OCI-LY1 (cell line): ENCODE measurements at regions not wholly inside any gene's neighbourhood (a gene's known extent, or its start where the extent isn't known, plus 50 kb on each side); places are given as distances from the start of the nearest gene placed in this dataset.

Source experiments
- H2AFZ ChIP-seq: fragments of 200-600 bp; sonication (generic), shearing (Covaris generic); 2 replicates; pipeline ENCODE4 v1.6.0; 2014; ENCODE audit warnings: antibody characterized with exemption, mild to moderate bottlenecking, low read length
- H3F3A ChIP-seq: fragments of 200-600 bp; sonication (generic), shearing (Covaris generic); 2 replicates; pipeline ENCODE4 v1.6.0; 2014; ENCODE audit warnings: mild to moderate bottlenecking, antibody characterized with exemption, low read length, moderate library complexity; ENCODE audit not compliant: insufficient read depth
- H3K27ac ChIP-seq: fragments of 200-600 bp; sonication (generic); 2 replicates; pipeline ENCODE4 v1.5.1; 2014; ENCODE audit warnings: low read length, mixed run types, mild to moderate bottlenecking, low read depth; ENCODE audit not compliant: poor library complexity, severe bottlenecking
- H3K27me3 ChIP-seq: fragments of 200-600 bp; sonication (generic); 2 replicates; pipeline ENCODE4 v1.6.0; 2014; ENCODE audit warnings: antibody characterized with exemption, mild to moderate bottlenecking, low read length, moderate library complexity; ENCODE audit not compliant: insufficient read depth
- H3K36me3 ChIP-seq: fragments of 200-600 bp; sonication (generic); 2 replicates; pipeline ENCODE4 v1.6.1; 2014; ENCODE audit warnings: mild to moderate bottlenecking, antibody characterized with exemption, low read length, moderate library complexity, mixed read lengths; ENCODE audit not compliant: insufficient read depth
- H3K4me1 ChIP-seq: fragments of 200-600 bp; sonication (generic); 2 replicates; pipeline ENCODE4 v1.5.1; 2014; ENCODE audit warnings: mild to moderate bottlenecking, low read length, moderate library complexity; ENCODE audit not compliant: insufficient read depth, severe bottlenecking
- H3K4me2 ChIP-seq: fragments of 200-600 bp; sonication (generic), shearing (Covaris generic); 2 replicates; pipeline ENCODE4 v1.6.1; 2014; ENCODE audit warnings: low read length
- H3K4me3 ChIP-seq: fragments of 200-600 bp; sonication (generic); 2 replicates; pipeline ENCODE4 v1.5.1; 2014; ENCODE audit warnings: low read length, low read depth, mild to moderate bottlenecking, mixed read lengths; ENCODE audit not compliant: poor library complexity, severe bottlenecking
- H3K79me2 ChIP-seq: fragments of 200-600 bp; shearing (Covaris generic); 2 replicates; pipeline ENCODE4 v1.6.1; 2016; ENCODE audit warnings: mixed run types, low read length, mixed read lengths; ENCODE audit not compliant: insufficient read depth
- H3K9ac ChIP-seq: fragments of 200-600 bp; sonication (generic), shearing (Covaris generic); 2 replicates; pipeline ENCODE4 v1.6.1; 2014; ENCODE audit warnings: mild to moderate bottlenecking, low read length, mixed read lengths
- H3K9me2 ChIP-seq: fragments of 200-600 bp; sonication (generic), shearing (Covaris generic); 2 replicates; pipeline ENCODE4 v1.6.1; 2014; ENCODE audit warnings: low read depth, mild to moderate bottlenecking, low read length, mixed read lengths
- H3K9me3 ChIP-seq: fragments of 200-600 bp; shearing (Covaris generic); 2 replicates; pipeline ENCODE4 v1.6.1; 2014; ENCODE audit warnings: low read length, mixed read lengths
- H4K20me1 ChIP-seq: fragments of 200-600 bp; sonication (generic), shearing (Covaris generic); 2 replicates; pipeline ENCODE4 v1.6.0; 2016; ENCODE audit warnings: mild to moderate bottlenecking, low read length; ENCODE audit not compliant: insufficient read depth
- CTCF ChIP-seq: fragments of 200-600 bp; sonication (generic), shearing (Covaris generic); IDR thresholded peaks from 2 replicates; pipeline ENCODE4 v1.5.1; 2017; ENCODE audit warnings: mild to moderate bottlenecking, antibody characterized with exemption, low read length, moderate library complexity, mixed read lengths
- EZH2 ChIP-seq: fragments of 200-600 bp; sonication (generic), shearing (Covaris generic); IDR thresholded peaks from 2 replicates; pipeline ENCODE4 v1.8.0; 2017; ENCODE audit warnings: borderline replicate concordance, mixed run types, mild to moderate bottlenecking, antibody characterized with exemption, low read length, moderate library complexity, mixed read lengths

- Histone ChIP-seq H3K79me2 (no peaks in the 10 kb centered on the region), H3K27ac (no peak overlapping the region), H3K36me3 (no peaks in the 10 kb centered on the region), H2AFZ (no peak overlapping the region), H3K4me3 (no peak overlapping the region), H3K4me1 (no peaks in the 10 kb centered on the region), H4K20me1 (no peaks in the 10 kb centered on the region), H3K9ac (no peak overlapping the region), H3K4me2 (no peak overlapping the region), H3K27me3 (no peaks in the 10 kb centered on the region), H3K9me2 (no peaks in the 10 kb centered on the region), H3K9me3 (no peaks in the 10 kb centered on the region), H3F3A (no peaks in the 10 kb centered on the region)
- TF ChIP-seq CTCF (no peak), EZH2 (no peak)
These were observed 332.3 kb downstream of the NPR3 start for GRCh38 chr5:33043343-33043997.

GRCh38 chr5:33046091-33046490, 335.0 kb downstream of the NPR3 start:
- no peak overlapping the region for H3K4me2 ChIP-seq
- H3K4me3 ChIP-seq, result no peak overlapping the region
- H3K4me1 ChIP-seq, result no peaks in the 10 kb centered on the region
- no peak overlapping the region for H3K27ac ChIP-seq
- H3K36me3 ChIP-seq, result no peaks in the 10 kb centered on the region
- no peaks in the 10 kb centered on the region for H3K9me2 ChIP-seq
- H3K79me2 ChIP-seq, result no peaks in the 10 kb centered on the region
- TF ChIP-seq EZH2, result no peak
- H3K9me3 ChIP-seq, result no peaks in the 10 kb centered on the region
- no peaks in the 10 kb centered on the region for H3F3A ChIP-seq
- H3K27me3 ChIP-seq, result no peaks in the 10 kb centered on the region
- no peaks in the 10 kb centered on the region for H4K20me1 ChIP-seq
- no peak overlapping the region for H2AFZ ChIP-seq
- H3K9ac ChIP-seq, result no peak overlapping the region

- H3F3A ChIP-seq, result no peaks in the 10 kb centered on the region
- H4K20me1 ChIP-seq, result no peaks in the 10 kb centered on the region
- H3K36me3 ChIP-seq, result no peaks in the 10 kb centered on the region
- H3K9me3 ChIP-seq, result no peaks in the 10 kb centered on the region
- TF ChIP-seq EZH2 (no peak), CTCF (no peak)
- H3K4me1 ChIP-seq, result no peaks in the 10 kb centered on the region
- no peaks in the 10 kb centered on the region for H3K79me2 ChIP-seq
- no peak overlapping the region for H3K27ac ChIP-seq
- no peaks in the 10 kb centered on the region for H3K9me2 ChIP-seq
- no peak overlapping the region for H3K9ac ChIP-seq
- no peak overlapping the region for H3K4me2 ChIP-seq
- no peak overlapping the region for H2AFZ ChIP-seq
- H3K4me3 ChIP-seq, result no peak overlapping the region
- no peaks in the 10 kb centered on the region for H3K27me3 ChIP-seq
These were observed 337.2 kb downstream of the NPR3 start for GRCh38 chr5:33048315-33048714.

GRCh38 chr5:33049298-33049697, 338.2 kb downstream of the NPR3 start:
- Histone ChIP-seq H3F3A (no peaks in the 10 kb centered on the region), H3K9ac (no peak overlapping the region), H3K79me2 (no peaks in the 10 kb centered on the region), H3K4me2 (no peak overlapping the region), H4K20me1 (no peaks in the 10 kb centered on the region), H3K9me2 (no peaks in the 10 kb centered on the region), H3K27me3 (no peaks in the 10 kb centered on the region), H2AFZ (no peak overlapping the region), H3K27ac (no peak overlapping the region), H3K4me3 (no peak overlapping the region), H3K36me3 (no peaks in the 10 kb centered on the region), H3K9me3 (no peaks in the 10 kb centered on the region), H3K4me1 (no peaks in the 10 kb centered on the region)
- TF ChIP-seq EZH2 (no peak), CTCF (no peak)
